ENCODE measurements at regions not wholly inside any gene's neighbourhood (a gene's known extent, or its start where the extent isn't known, plus 50 kb on each side); places are given as distances from the start of the nearest gene placed in this dataset.
A peak's percentile ranks its signal among the peaks of the same experiment; 100 is the strongest.

DNA sequence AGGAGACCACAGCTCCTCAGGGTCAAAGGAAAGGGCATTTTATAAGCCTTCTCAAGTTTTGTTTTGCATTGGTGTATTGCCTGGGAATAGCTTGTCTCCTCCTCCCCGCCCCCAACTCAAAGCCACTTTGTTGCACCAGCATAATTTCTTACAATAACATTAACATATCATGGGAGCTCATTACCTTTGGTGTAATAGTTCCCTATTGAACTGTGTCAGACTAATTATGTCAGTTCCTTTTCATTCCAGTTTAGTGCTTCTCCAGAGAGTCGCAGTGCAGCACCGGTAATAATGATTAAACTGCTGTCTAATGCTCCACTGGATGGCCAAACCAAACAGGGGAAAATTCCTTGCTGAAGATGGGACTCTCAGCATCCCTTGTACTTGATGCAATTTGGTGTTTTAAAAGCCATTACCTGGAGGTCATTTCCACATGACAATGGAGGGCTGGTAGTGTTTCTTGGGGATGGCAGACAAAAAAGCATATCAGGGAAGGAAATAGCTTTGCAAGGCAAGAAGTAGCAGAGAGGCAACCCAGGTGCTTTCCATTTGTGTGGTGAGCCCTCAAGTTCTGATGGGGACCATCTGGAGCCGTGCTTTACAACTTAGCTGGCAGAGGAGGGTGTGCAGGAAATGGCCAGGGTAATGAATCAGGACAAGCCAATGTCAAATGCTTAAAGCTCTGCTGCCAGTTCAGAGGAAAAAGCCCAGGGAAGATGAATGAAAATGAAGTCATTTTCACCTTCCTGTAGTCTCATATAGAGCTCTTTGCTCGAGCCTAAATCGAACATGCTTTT is 91.5 kb upstream of the NLRP1 start:
- no peaks in the 10 kb centered on the region for H3K4me1 ChIP-seq (replicated peaks)
- H3K36me3 ChIP-seq: no peaks in the 10 kb centered on the region
- no peak for DNase-seq (ENCODE audit: low read depth in 1 of 2, low spot score in 2 of 2)
- no peaks in the 10 kb centered on the region for H3K27me3 ChIP-seq (replicated peaks)
- H3K4me3 ChIP-seq: no peak overlapping the region
- H3K27ac ChIP-seq: no peak overlapping the region
- H3K9me3 ChIP-seq (replicated peaks): no peaks in the 10 kb centered on the region

DNA sequence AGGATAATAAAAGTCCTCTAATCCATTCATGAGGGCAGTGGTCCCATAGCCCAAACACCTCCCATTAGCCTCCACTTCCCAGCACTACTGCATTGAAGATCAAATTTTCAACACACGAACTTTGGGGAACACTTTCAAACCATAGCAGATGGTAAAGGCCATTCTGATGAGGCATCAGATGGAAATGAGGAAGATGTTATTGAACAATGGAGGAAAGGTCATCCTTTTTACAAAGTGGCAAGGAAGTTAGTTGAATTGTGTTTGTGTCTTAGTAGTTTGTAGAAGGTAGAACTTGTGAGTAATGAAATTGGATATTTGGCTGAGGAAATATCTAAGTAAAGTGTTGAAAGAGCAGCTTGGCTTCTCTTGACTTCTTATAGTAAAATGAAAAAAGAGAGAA is 93.3 kb upstream of the NLRP1 start:
- Histone ChIP-seq H3K9me3 (replicated peaks) (no peaks in the 10 kb centered on the region), H3K27ac (no peak overlapping the region), H3K36me3 (no peaks in the 10 kb centered on the region), H3K27me3 (replicated peaks) (no peaks in the 10 kb centered on the region), H3K4me3 (no peak overlapping the region), H3K4me1 (replicated peaks) (no peaks in the 10 kb centered on the region)
- DNase-seq (ENCODE audit: low read depth in 1 of 2, low spot score in 2 of 2): no peak

DNA sequence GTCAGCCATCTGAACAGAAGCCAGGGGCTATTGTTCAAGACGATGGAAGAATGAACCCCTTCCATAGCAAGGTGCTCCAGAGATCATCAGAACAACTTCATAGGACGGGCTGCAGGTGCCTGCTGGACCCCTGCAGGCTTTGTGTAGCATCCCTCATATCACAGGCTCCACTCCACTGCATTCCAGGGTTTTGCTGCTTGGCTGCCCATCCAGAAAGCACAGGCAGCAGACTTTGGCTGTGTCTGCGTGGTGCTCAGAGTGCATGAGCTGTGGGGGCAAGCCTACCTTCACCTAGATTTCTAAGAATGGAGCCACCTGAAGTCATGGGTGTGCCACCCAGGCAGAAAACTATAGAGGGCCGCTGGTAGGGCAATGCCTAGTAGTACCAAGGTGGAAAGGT is 93.9 kb upstream of the NLRP1 start:
- Histone ChIP-seq H3K4me3 (no peak overlapping the region), H3K9me3 (replicated peaks) (no peaks in the 10 kb centered on the region), H3K36me3 (no peaks in the 10 kb centered on the region), H3K4me1 (replicated peaks) (no peaks in the 10 kb centered on the region), H3K27me3 (replicated peaks) (no peaks in the 10 kb centered on the region), H3K27ac (no peak overlapping the region)
- no peak for DNase-seq (ENCODE audit: low read depth in 1 of 2, low spot score in 2 of 2)

DNA sequence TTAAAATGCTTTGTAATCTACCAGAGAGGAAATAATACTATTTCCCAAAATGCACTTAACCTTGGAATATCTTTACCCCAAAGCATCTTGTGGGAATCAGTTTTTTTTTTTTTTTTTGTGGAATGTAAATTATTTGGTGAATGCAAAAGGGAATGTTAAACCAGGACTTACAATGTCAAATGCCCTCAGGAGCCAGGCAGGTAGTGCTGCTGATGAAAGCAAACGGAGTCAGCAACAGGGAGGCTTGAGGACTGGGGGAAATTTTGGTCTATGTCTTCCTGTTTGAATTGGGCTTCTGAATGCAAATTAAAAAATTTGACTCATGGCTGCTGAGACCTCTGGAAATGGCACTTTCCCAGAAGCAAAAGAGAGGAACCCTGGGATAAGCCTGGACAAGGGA is 96.5 kb upstream of the NLRP1 start:
- no peak overlapping the region for H3K27ac ChIP-seq
- no peaks in the 10 kb centered on the region for H3K27me3 ChIP-seq (replicated peaks)
- H3K36me3 ChIP-seq: no peaks in the 10 kb centered on the region
- no peaks in the 10 kb centered on the region for H3K4me1 ChIP-seq (replicated peaks)
- H3K4me3 ChIP-seq: no peak overlapping the region
- no peak for DNase-seq (ENCODE audit: low read depth in 1 of 2, low spot score in 2 of 2)
- no peaks in the 10 kb centered on the region for H3K9me3 ChIP-seq (replicated peaks)

DNA sequence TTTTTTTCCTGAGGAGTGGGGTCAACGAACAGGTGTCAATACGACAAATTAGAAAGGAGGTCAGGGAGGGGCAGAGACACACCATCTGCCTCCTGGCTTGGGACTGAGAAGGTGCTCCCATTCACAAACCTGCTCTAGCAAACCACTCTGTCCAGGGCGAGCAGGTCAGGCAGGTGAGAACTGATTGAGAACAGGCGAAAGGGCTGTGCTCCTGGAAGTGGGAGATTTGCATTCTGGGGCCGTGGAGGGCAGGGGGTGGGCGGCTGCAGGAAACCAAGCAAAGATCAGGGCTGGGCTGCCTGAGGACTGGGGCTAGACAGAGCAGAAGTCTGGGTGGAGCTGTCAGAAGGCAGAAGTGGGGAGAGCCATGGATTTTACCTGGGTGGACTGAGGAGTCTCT is 98.9 kb upstream of the NLRP1 start:
- no peak for DNase-seq (ENCODE audit: low read depth in 1 of 2, low spot score in 2 of 2)
- Histone ChIP-seq H3K4me3 (no peak overlapping the region), H3K4me1 (replicated peaks) (no peaks in the 10 kb centered on the region), H3K27ac (no peak overlapping the region), H3K9me3 (replicated peaks) (no peaks in the 10 kb centered on the region), H3K36me3 (no peaks in the 10 kb centered on the region), H3K27me3 (replicated peaks) (no peaks in the 10 kb centered on the region)

DNA sequence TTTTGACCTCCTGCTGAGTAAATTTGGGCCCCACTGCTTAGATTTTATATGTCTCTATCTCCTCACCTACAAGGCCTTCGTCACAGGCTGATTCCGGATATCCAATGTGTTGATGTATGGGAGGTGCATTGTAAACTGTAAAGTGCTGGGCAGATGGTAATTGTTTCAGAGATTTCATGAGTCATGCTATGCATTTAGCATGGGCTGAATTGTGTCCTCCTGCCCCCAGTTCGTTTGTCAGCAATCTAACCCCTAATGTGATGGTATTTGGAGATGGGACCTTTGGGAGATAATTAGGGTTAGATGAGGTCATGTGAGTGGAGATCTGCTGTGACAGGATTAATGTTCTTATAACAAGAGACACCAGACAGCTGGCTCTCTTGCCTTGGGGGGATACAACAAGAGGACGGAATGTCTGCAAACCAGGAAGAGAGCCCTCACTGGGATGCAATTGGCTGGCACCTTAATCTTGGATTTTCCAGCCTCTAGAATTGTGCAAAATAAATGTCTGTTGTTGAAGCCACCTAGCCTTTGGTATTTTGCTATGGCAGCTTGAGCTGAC is 101.8 kb upstream of the NLRP1 start:
- Histone ChIP-seq H3K27me3 (replicated peaks) (no peaks in the 10 kb centered on the region), H3K9me3 (replicated peaks) (no peaks in the 10 kb centered on the region), H3K27ac (no peak overlapping the region), H3K4me3 (no peak overlapping the region), H3K4me1 (replicated peaks) (no peaks in the 10 kb centered on the region), H3K36me3 (no peaks in the 10 kb centered on the region)
- DNase-seq (ENCODE audit: low read depth in 1 of 2, low spot score in 2 of 2): no peak

DNA sequence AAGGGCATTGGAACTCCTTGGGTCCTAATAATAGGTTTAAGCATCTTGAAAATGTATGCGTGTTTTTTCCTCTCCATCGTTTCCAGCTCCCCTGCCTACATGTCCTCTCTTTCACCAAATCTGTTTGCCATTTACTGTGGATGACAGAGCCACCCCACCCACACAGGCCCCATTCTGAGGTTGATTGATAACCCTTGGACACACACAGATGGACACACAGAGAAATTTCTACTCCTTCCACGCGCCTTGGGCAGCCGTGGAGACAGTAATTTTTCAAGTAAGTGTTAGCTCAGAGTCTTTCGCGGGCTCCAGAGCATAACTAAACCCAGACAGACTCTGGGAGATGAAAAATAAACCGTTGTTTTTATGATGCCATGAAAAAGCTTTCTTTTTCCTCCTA is 103.3 kb upstream of the NLRP1 start:
- no peaks in the 10 kb centered on the region for H3K9me3 ChIP-seq (replicated peaks)
- no peak overlapping the region for H3K27ac ChIP-seq
- no peak for DNase-seq (ENCODE audit: low read depth in 1 of 2, low spot score in 2 of 2)
- no peaks in the 10 kb centered on the region for H3K4me1 ChIP-seq (replicated peaks)
- no peak overlapping the region for H3K4me3 ChIP-seq
- H3K27me3 ChIP-seq (replicated peaks): no peaks in the 10 kb centered on the region
- H3K36me3 ChIP-seq: no peaks in the 10 kb centered on the region

DNA sequence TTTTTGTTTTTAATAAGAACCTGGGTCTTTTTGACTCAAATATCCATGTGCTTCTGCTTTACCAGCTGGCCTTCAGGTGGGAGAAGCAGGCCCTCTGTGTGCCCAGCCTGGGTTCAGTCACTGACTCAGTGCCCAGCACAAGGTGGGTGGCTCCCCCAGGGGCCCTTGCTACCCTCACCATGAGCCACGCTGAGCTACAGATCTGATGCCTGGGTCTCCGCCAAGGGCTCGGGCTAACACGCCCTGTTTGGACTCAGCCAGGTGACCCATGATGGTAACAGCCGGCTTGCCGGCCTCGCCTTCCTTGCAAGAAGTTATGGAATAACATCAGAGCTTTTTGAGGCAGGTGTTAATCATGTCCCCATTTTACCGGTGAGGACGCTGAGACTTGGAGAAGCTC is 109.5 kb upstream of the NLRP1 start:
- Histone ChIP-seq H3K27me3 (replicated peaks) (no peaks in the 10 kb centered on the region), H3K9me3 (replicated peaks) (no peaks in the 10 kb centered on the region), H3K4me1 (replicated peaks) (no peaks in the 10 kb centered on the region), H3K27ac (no peak overlapping the region), H3K4me3 (no peak overlapping the region), H3K36me3 (no peaks in the 10 kb centered on the region)
- no peak for DNase-seq (ENCODE audit: low read depth in 1 of 2, low spot score in 2 of 2)

DNA sequence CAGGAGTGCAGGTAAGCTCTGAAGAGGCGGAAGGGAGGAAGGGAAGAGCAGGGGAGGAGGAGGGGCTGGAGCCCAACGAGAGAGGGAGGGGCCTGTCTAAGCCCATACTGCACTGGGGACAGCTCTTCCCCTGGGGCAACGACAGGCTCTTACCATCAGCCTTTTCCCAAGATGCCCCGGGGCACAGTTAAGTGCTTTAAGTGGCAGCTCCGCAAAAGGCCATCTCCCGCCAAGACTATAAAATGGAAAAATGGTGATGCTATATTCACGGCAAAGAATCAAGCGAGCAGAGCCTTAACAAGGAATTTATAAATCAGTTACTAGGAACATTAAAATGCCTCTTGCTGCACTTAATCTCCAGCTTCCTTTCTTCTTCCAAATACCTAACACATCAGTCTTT is 110.2 kb upstream of the NLRP1 start:
- no peak for DNase-seq (ENCODE audit: low read depth in 1 of 2, low spot score in 2 of 2)
- Histone ChIP-seq H3K27ac (no peak overlapping the region), H3K36me3 (no peaks in the 10 kb centered on the region), H3K9me3 (replicated peaks) (no peaks in the 10 kb centered on the region), H3K4me3 (no peak overlapping the region), H3K4me1 (replicated peaks) (no peaks in the 10 kb centered on the region), H3K27me3 (replicated peaks) (no peaks in the 10 kb centered on the region)

DNA sequence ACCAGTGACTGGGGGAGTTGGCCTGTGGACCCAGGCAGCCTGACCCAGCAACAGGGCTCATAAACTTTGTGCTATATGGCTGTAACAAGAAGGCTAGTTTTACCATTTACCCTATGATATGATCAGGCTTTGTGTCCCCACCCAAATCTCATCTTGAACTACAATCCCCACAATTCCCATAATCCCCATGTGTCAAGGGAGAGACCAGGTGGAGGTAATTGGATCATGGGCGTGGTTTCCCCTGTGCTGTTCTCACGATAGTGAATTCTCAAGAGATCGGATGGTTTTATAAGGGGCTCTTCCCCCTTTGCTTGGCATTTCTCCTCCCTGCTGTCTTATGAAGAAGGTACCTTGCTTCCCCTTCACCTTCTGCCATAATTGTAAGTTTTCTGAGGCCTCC is 111.2 kb upstream of the NLRP1 start:
- Histone ChIP-seq H3K27ac (no peak overlapping the region), H3K9me3 (replicated peaks) (no peaks in the 10 kb centered on the region), H3K4me3 (no peak overlapping the region), H3K27me3 (replicated peaks) (no peaks in the 10 kb centered on the region), H3K36me3 (no peaks in the 10 kb centered on the region), H3K4me1 (replicated peaks) (no peaks in the 10 kb centered on the region)
- DNase-seq (ENCODE audit: low read depth in 1 of 2, low spot score in 2 of 2): no peak

DNA sequence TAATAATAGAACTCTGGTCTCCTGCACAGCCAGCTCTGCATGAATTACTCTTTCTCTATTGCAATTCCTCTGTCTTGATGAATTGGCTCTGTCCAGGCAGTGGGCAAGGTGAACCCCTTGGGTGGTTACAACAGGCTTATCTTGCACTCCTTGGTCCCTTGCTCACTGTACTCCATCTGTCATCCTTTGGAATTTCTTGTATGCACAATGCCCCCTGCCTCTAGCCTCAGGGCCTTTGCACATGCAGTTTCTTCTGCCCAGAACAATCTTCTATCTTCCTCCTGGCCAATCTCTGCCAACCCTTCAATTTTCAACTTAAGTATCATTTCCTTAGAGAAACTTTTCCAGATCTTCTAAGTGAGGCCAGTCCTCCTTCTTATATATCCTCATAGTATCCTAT is 114.7 kb upstream of the NLRP1 start:
- Histone ChIP-seq H3K4me3 (no peak overlapping the region), H3K27me3 (replicated peaks) (no peaks in the 10 kb centered on the region), H3K4me1 (replicated peaks) (no peaks in the 10 kb centered on the region), H3K9me3 (replicated peaks) (no peaks in the 10 kb centered on the region), H3K27ac (no peak overlapping the region), H3K36me3 (no peaks in the 10 kb centered on the region)
- no peak for DNase-seq (ENCODE audit: low read depth in 1 of 2, low spot score in 2 of 2)

DNA sequence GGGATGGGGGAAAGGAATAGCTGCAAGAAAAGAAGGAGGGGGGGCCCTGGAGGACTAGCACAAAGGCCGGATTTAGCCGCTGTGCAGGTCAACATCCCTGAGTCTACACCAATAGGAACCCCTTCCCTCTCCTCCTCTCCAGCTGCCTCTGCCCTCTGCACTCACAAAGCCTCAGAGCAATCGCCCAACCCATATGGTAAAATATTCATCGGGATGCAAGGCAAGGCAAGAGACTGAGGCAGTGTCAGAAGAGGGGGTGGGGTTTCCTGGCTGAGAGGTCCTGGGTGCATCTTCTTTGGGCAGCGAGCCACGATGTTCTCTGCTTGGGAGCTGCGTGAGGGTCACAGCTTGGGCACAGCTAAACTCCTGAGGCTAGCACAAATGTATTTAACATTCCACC is 115.5 kb upstream of the NLRP1 start:
- H3K4me1 ChIP-seq (replicated peaks): no peaks in the 10 kb centered on the region
- no peaks in the 10 kb centered on the region for H3K27me3 ChIP-seq (replicated peaks)
- no peak for DNase-seq (ENCODE audit: low read depth in 1 of 2, low spot score in 2 of 2)
- H3K27ac ChIP-seq: no peak overlapping the region
- H3K9me3 ChIP-seq (replicated peaks): no peaks in the 10 kb centered on the region
- H3K36me3 ChIP-seq: no peaks in the 10 kb centered on the region
- no peak overlapping the region for H3K4me3 ChIP-seq

DNA sequence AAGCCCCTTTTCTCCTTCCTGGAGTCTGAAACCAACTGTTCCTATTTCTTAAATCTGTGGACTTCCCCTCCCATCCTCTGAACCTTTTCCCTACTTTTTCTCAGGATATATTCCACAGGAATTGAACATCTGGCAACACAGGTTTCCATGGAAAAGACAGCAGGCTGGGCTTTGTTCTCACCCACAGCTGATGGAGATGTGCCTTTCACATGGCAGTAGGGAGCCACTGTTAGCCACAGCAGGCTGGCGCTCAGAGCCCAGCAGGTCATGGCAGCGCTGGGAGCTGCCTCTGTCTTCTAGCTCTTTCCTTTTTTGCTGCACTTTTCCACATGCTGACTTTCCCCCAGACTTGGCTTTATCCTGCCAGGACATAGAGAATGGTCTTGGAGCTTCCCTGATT is 116.4 kb upstream of the NLRP1 start:
- peak in 1 of 2 experiments; percentile 13 for DNase-seq (ENCODE audit: low read depth in 1 of 2, low spot score in 2 of 2)
- H3K27me3 ChIP-seq (replicated peaks): no peaks in the 10 kb centered on the region
- no peak overlapping the region for H3K27ac ChIP-seq
- no peaks in the 10 kb centered on the region for H3K36me3 ChIP-seq
- H3K4me3 ChIP-seq: no peak overlapping the region
- H3K9me3 ChIP-seq (replicated peaks): no peaks in the 10 kb centered on the region
- H3K4me1 ChIP-seq (replicated peaks): no peaks in the 10 kb centered on the region

DNA sequence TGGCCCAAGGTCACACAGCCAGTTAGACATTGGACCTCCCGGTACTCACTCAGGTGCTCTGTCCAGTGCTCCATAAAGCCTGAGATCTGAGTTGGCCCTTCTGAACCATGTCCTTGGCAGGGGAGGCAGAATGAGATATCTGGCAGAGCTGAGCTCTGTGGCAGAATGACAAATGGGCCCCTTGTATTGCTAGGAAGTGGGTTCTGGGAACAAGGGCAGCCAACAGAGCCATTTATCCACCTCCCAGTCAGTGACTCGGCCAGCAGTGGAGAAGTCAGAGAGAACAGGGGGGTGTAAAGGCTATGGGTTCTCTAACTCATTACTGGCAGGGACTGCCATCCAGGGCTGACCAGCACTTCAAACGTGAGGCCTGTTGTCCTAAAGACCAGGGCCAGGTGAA is 117.1 kb upstream of the NLRP1 start:
- Histone ChIP-seq H3K4me1 (replicated peaks) (no peaks in the 10 kb centered on the region), H3K27me3 (replicated peaks) (no peaks in the 10 kb centered on the region), H3K9me3 (replicated peaks) (no peaks in the 10 kb centered on the region), H3K36me3 (no peaks in the 10 kb centered on the region), H3K4me3 (no peak overlapping the region), H3K27ac (no peak overlapping the region)
- peak in 1 of 2 experiments; percentile 3 for DNase-seq (ENCODE audit: low read depth in 1 of 2, low spot score in 2 of 2)
